ENCODE measurements at regions not wholly inside any gene's neighbourhood (a gene's known extent, or its start where the extent isn't known, plus 50 kb on each side); places are given as distances from the start of the nearest gene placed in this dataset.

- TF ChIP-seq POLR2A (IDR thresholded peaks at IDR 0.05) = no peak
- TF ChIP-seq CTCF (IDR thresholded peaks at IDR 0.05) = no peak
These were observed 258.9 kb downstream of the IZUMO3 start for GRCh38 chr9:24286761-24287160.

Data from ovary (tissue), 3 donors.